GM21786 (cell line): ENCODE measurements at regions not wholly inside any gene's neighbourhood (a gene's known extent, or its start where the extent isn't known, plus 50 kb on each side); places are given as distances from the start of the nearest gene placed in this dataset.
A peak's percentile ranks its signal among the peaks of the same experiment; 100 is the strongest.

Experiments used
- ATAC-seq: cut with Tn5 transposase; IDR thresholded peaks from one replicate; pipeline ENCODE4 v1.9.1; 2021; ENCODE audit not compliant: unreplicated experiment

DNA sequence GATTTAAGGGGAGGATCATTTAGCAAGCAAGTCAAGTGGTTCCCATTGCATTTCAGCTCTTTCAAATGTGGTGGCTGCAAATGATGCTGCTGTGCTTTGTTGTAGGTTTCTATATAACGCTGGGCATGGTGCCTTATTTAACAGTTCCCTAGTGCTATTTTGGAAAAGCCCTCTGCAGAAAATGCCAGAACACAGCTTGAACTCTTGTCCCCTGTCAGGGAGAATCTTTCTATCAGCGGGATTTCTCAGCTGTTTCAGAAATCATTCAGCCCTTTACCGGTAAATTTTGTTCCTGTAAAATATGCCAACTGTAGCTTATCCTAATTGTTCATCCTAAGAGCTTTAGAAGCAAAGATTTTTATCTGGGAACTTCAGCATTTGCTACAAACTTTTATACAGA is 77.8 kb upstream of the DTNA start:
- ATAC-seq, result no peak

DNA sequence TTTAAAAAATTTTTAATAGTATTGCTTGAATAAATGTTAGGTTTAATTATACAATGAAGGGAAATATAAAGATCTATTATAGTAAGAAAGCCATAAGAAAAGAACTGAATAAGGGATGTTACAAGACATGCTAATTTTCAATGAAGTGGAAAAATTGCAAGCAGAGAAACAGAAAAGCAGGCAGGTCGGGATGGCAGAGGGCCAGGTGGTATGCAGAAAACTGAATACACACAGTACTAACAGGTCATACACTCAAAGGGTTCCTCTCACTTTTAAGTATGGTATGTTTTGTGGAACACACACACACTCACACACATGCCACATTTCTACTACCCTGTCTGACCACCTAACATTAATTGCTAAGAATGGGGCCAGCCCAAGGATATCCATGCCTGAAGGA is 76.7 kb upstream of the DTNA start:
- ATAC-seq, result no peak

DNA sequence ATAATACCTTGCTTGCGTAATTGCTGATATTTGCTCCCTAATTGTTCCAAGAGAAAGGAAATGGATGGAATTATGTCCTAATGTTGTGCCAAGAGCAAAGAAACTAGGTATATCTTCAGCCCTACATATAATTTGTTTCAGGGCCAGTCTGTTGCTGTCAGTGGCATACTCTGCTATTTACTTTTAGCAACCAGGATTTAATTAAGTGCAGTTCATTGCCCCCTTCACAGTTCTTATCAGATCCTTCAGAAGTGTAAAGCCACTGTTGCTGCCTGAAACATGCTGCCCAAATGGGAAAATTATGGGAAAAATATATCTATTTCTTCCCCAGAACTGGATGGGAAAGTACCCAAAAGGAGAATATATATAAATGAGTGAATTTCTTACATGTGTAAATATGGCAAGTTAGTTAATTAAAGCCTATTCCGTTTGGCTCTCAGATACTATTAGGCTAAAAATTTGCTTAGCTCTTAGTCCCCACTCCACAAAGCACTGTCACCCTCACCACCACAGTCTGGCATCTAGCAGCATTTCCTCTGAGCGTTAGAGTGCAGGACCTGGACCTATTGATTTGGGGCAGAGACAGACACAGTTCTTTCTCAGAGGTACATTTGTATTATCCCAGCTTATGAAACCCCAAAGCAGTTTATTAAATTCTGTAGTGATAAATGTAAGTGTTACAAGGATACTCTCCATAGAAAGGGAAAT is 72.8 kb upstream of the DTNA start:
- no peak for ATAC-seq

DNA sequence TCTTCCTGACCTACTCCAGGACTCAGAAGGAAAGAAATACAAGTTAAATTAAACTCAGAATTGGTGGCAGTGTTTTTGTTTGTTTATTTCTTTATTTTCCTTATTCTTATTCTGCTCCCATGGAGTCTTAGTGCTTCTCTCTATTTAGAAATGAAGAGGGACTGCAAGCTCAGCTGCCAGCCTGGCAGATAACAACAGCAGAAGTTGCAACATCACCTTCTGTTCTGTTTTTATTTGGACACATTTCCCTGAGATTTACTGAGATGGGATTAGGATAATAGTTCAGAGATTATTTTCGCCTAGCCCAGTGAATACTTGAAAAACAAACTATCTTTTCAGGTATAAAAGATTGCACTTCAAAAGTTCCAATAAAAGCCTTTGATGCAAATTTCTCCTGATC is 70.4 kb upstream of the DTNA start:
- ATAC-seq, result no peak

DNA sequence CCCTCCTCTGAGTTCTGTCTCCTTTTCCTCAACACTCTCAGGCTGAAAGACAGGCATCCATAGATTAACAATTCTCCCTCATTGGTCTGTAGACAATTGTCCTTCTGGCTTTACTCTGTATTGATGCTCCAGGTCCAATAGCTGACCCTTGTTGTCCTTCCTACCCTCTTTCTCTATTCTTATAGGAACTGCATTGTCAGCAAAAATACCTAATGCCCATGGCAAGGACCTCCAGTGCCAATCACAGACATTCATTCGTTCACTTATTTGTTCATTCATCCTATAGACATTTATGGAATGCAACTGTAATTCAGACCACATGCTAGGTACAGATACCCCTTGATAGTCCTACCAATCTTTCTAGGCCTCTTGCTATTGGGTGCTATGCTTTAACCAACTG is 69.8 kb upstream of the DTNA start:
- ATAC-seq, result no peak

GRCh38 chr18:34643989-34644388 is 66.1 kb upstream of the DTNA start:
- no peak for ATAC-seq

DNA sequence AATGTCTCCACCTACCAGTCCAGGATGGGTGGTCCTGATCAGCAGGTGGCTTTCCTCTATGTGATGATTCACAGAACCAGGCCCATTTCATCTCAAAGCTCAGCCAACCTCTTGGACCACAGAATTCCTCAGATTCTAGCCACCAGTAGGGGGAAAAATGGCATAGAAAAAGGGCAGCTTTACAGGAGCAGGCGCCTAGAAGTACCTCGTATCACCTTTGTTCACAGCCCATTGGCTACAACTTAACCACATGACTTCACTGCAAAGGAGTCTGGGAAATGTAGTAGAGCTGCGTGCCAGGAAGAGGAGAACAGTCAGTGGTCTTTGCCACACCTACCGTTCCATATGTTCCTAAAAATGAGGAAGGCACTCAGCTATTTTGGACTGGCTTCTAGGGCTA is 62.8 kb upstream of the DTNA start:
- peak; percentile 65 for ATAC-seq

DNA sequence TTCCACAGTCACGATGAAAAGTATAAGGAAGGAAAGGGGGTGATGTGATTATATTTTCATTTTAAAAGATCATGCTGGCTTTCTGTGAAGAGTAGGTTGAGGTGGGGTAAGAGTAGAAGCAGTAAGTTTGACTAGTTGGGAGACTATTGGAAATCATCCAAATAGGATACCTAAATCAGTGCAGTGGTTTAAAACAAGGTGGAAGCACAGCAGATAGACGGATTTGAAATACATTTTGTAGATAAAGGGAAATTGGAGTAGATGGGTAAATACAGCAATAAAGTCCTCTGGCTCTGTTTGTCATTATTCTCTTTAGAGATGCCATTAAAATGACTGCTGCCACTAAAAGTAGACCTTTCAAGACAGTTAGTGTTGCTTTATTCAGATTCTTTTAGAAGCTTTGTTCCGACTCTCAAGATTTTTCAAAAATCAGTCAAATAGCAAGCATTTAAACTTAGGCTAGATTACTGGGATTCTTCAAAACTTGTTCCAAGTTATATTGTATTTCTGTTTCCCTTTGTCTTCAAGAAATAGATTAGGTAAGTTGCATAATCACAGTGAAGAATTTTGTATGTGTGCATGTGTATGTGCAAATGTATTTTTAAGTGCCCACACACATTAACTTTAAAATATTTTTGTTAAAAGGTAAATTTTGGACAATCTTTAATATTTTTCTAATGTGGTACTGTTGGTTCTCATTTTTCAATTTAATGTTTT is 61.7 kb upstream of the DTNA start:
- ATAC-seq, result no peak

GRCh38 chr18:34649080-34649479 is 61.0 kb upstream of the DTNA start:
- no peak for ATAC-seq

DNA sequence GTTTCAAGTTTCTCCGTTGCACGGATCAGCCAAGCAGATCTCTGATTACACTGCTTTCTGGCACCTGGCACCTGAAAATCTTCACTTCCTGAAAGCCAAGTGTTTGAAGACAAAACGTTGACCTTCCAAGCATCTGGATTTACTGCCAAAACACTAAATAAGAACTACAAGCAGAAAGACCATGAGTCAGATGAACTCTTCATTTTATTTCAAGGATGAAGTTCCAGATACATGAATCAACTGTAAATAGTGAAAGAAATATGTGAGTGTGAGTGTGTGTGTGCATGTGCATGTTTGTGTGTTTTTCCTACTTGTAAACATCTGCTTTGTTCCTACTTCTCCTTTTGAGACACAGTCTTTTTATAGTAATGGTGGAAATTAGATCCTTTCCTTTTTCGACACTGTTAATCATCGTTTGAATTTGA is 60.0 kb upstream of the DTNA start:
- no peak for ATAC-seq

DNA sequence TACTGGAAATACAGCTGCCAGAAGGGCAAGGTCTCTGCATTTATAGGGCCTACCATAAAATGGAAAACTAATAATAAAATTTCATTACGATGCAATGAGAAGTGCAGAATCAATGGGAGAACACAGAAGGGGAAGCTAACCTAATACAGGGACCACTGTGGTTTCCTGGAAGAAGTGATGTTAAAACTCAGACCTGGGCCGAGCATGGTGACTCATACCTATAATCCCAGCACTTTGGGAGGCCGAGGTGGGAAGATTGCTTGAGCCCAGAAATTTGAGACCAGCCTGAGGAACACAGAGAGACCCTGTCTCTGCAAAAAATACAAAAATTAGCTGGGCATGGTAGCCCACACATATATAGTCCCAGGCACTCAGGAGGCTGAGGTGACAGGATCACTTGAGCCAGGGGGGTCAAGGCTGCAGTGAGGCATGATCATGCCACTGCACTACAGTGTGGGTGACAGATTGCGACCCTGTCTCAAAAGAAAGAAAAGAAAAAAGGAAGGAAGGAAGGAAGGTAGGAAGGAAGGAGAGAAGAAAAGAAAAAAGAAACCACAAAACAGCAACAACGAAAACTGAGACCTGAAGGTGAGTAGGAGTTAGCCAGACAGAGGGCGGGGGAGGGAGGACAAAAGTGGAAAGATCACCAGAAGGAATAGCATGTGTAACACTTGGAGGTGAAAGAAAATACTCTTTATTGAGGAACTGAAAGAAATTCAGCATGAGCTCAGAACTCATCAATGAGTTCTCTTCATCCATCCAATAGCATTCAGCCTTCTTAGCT is 58.3 kb upstream of the DTNA start:
- no peak for ATAC-seq

DNA sequence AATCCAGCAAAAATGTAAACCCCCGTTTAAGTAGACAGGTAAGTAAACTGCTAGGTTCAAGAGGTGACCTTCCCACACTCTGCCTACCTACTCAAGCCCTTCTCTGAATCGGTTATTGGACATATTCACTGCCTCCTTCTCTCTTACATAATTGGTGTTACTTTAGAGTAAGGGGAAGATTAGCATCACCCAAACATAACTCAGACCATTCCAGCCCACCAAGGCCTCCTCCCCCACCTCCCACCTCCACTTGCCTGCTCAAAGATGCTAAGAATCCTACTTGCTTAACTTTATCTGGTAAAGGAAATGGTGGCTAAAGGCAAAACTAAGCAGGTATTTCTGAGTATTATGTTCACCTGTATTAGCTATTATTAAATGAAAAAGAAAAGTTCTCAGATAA is 55.0 kb upstream of the DTNA start:
- no peak for ATAC-seq

DNA sequence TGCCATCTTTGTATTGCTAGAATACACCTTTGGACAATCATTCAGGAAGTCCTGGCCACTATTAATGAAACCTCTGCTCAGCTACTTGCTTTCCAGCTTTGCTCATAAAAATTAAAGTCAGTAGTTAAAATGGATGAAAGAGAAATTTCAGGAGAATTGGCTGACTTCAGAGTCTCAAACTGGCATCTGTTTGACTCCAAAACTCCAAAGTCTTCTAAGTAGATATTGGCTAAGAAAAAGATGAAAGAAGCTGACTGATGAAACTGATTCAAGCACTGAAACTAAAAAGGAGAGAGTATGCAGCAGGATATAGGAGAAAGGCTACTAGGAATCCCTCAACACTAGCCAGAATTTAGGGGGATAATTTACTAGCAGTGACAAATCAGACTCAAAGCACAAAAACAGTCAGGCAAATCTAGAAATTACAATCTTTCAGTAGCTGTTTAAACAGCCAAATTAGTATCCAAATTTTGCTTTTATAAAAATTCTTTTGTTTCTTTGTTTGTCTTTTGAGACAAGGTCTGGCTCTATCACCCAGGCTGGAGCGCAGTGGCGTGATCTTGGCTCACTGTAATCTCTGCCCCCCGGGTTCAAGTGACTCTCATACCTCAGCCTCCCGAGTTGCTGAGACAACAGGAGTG is 52.1 kb upstream of the DTNA start:
- no peak for ATAC-seq

DNA sequence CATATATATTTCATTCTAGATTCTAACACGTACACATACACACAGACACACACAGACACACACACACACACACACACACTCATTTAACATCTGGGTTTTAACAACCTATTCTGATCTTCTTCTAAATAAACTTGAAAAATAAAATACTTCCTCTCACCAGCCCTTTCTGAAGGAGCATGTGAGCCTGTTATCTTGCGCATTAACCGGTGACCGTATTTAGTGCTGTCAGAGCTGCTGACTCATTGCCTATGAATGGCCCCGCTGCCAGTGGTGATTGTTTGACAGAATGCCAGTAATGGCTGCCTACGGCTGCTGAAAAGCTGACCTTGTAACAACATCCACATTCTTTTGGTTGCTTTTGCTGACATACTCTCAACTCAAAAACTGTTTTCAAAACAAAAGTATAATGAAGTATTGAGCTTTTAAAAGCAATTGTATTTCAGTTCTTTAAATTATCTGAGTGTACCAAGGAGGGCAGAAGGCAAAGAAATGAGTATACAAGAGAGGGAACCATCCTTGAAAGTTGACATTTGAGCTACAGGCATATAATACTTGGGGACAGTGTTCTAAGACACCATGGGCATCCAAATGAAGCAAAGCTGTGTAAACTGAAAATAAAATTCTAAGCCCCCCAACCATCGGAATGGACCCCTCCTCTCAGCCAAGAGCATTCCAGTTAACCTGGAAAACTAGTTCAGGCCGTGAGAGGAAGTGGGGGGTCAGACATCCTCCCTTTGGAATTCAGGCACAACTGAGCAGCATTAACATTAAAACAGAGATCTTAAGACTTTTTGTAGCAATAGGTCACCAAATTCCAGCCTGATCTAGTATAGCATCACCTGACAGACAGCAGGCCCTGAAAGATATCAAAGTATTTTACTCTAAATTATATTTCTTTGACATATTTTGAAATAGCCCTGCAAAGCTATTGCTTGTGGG is 50.2 kb upstream of the DTNA start:
- ATAC-seq, result no peak
